Lung microvascular endothelial cell (primary cell): ENCODE measurements at regions not wholly inside any gene's neighbourhood (a gene's known extent, or its start where the extent isn't known, plus 50 kb on each side); places are given as distances from the start of the nearest gene placed in this dataset.

Source experiments
- DNase-seq, 2 donors: peaks; one replicate each; pipeline versions ENCODE4 v3.0.0 to v3.0.0-alpha.2; 2010; ENCODE audit warnings: low read depth in 2 of 2

GRCh38 chr13:40863723-40864122, 74.3 kb downstream of the SLC25A15 start:
- no peak for DNase-seq

- peak in 1 of 2 donors; percentile 4 for DNase-seq
Measured at GRCh38 chr13:40874138-40874779, 84.8 kb downstream of the SLC25A15 start.

- no peak for DNase-seq
Measured at GRCh38 chr13:40875044-40875443, 85.6 kb downstream of the SLC25A15 start.

DNA sequence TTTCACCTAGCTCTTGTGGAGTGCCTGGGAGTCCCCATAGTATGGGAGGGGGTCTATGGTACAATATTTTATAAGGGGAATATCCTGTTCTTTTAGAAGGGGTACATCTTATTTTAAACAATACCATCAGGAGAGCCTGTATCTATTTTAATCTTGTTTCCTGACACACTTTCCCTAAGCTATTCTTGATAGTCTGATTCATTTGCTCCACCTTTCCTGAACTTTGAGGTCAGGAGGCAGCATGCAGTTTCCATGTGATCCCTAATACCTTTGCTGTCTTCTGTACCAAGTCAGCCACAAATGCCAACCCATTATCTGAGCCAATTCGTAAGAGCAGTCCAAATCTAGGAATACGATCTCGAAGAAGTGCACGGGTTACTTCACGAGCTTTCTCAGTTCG, 86.2 kb downstream of the SLC25A15 start:
- DNase-seq = no peak

DNA sequence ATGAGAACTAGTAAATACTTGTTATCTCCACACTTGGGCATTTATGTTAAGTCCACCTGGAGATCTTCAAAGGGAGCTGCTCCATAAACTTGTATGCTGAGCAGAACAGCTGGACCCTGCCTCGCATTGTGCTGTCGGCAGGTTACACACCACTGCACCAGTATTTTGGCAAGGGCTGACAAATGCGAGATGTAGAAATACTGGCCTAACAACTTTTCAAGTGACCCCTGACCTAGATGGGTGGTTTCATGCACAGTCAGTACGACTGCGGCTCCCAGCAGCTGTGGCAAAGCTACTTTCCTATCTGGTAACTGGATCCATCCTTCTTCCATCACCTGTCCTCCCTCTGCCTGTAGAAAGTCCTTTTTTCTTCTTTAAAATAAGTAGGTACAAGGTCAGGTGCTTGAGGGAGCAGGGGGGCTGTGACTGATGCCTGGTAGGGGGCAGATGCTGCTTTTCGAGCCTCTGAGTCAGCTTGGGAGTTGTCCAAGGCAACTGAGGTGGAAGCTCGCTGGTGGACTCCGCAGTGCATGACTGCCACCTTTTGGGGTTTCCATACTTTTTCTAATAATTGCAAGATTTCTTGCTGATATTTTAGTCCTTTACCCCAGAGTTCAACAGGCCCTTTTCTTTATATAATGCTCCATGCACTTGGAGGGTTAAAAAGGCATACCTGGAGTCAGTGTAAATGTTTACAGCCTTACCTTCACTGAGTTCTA, 86.8 kb downstream of the SLC25A15 start:
- DNase-seq = no peak

- no peak for DNase-seq
Measured at GRCh38 chr13:40878321-40878720, 88.9 kb downstream of the SLC25A15 start.

DNA sequence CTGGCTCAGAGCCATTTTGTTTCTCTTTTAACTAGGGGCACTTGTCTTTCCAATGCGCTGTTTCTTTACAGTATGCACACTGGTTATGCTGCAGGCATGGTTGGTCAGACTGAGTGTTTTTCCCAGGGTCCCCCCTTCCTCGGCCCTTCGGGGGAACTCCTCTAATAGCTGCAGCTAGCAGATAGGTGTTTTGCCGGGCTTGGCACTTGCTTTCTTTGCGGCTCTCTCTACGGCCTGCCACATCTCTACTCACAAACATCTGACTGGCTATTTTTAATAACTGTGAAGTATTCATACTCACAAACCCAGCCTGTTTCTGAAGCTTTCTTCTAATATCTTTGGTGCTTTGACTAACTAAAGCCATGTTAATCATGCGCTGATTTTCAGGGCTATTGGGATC, 89.4 kb downstream of the SLC25A15 start:
- no peak for DNase-seq
